Stimulated activated CD4-positive, alpha-beta T cell treated with anti-CD3 and anti-CD28 coated beads, TNF-alpha, amount 100 ng/mL, for 24 hours (primary cell): ENCODE measurements at regions not wholly inside any gene's neighbourhood (a gene's known extent, or its start where the extent isn't known, plus 50 kb on each side); places are given as distances from the start of the nearest gene placed in this dataset.

Source experiments
- DNase-seq, 3 experiments: peaks; one replicate each; pipeline ENCODE4 v3.0.0-alpha.2; 2020; ENCODE audit warnings: low read depth in 3 of 3

GRCh38 chr12:91401190-91401589 is 218.6 kb upstream of the DCN start:
- no peak for DNase-seq

DNA sequence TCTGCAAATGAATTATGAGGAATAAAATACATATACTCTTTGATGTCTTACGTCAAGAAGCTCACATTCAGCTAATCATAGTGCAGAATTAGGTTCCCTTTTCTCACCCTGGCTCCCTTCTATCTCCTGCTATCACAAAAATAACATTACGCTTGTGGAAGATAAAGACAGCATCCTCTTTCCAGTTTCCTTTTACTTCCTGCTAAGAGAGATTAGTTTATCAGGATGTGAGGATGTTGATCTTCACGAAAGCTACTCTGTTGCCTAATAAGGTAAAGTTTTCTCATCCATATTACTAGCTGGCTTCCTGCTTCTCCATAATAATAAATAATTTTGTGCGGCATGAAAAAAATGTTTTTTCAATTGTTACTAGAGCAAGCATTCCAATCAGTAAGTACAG is 217.7 kb upstream of the DCN start:
- DNase-seq: no peak

DNA sequence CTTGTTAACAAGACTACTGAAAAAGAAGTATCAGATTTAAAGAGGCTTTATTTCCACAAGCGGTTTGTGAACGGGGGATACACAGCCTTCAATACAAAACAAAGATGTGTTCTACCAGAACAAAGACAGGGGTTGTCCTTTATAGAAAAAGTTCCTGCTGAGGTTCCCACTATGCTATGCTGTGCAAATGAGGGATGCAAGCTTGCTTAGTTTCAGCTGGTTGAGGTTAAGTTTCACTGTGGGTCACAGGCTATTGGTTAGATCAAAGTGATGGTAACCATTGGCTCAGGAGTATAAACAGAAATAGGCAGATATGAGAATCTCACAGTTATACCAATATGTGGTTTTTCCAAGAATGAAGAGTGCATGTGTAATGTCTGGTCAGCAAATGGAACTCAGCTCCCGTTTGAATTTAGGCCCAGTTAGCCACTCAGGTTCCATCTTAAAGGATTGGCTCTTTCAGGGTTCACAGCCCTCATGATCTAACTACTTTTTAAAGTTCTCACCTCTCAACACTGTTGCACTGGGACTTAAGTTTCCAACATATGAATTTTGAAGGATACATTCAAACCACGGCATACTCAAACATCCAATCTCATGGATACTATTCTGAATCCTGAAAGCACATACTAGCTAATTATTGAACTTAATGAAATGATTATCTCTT is 215.4 kb upstream of the DCN start:
- DNase-seq: no peak

- DNase-seq: no peak
Observed at GRCh38 chr12:91396293-91396692, 213.7 kb upstream of the DCN start.

DNA sequence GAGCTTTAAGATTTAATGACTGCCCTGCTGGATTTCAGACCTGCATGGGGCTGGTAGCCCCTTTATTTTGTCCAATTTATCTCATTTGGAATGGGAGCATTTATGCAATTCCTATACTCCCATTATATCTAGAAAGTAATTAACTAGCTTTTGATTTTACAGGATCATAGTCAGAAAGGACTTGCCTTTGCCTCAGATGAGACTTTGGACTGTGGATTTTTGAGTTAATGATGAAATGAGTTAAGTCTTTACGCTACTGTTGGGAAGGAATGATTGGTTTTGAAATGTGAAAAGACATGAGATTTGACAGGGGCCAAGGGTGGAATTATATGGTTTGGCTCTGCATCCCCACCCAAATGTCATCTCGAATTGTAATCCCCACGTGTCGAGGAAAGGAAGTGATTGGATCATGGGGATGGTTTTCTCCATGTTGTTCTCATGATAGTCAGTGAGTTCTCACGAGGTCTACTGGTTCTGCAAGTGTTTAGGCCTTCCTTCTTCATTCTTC is 213.1 kb upstream of the DCN start:
- DNase-seq: no peak

- DNase-seq: no peak
Observed at GRCh38 chr12:91394903-91395302, 212.3 kb upstream of the DCN start.

DNA sequence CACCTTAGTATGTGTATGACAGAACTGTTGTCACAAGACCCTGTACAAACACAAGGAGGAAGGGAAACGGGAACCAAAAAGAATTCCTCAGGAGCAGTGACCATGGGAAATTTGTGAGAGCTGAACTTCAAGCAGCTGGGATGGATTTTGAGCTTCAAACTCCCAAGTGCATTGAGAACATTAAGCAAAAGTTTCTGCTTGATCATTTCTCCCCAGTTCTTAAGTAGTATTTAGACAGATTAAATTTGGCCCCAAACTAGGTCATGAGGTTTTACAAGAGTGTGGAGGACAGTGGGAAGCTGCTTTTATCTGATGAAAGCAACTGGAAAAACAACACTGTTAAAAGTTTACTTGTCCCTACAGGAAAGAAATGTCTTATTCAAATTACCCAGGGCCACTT is 206.0 kb upstream of the DCN start:
- DNase-seq: no peak

- no peak for DNase-seq
Observed at GRCh38 chr12:91387461-91388134, 205.0 kb upstream of the DCN start.

GRCh38 chr12:91384806-91385205 is 202.2 kb upstream of the DCN start:
- DNase-seq: no peak

DNA sequence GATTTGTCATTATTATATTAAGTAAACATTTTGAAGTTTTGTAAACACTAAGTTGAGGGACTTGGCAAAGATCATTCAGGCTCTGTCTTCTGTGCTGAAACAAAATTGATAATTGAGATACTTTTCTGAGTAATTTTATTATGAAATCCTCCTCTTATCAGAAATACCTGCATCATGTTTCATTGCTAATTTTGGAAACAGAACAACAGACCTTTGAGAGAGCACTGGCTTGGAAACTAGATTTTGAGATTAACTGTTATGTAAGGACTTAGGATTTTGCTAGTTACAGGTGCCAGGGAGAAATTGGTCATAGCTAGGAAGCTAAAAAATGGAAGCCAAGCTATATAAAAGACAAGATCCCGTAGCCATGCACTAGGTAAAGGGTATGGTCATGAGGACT is 201.7 kb upstream of the DCN start:
- no peak for DNase-seq

- DNase-seq: no peak
Observed at GRCh38 chr12:91383099-91383498, 200.5 kb upstream of the DCN start.

- DNase-seq: peak; percentile 72 to 82 (median 77)
Observed at GRCh38 chr12:91382081-91382543, 199.5 kb upstream of the DCN start.

DNA sequence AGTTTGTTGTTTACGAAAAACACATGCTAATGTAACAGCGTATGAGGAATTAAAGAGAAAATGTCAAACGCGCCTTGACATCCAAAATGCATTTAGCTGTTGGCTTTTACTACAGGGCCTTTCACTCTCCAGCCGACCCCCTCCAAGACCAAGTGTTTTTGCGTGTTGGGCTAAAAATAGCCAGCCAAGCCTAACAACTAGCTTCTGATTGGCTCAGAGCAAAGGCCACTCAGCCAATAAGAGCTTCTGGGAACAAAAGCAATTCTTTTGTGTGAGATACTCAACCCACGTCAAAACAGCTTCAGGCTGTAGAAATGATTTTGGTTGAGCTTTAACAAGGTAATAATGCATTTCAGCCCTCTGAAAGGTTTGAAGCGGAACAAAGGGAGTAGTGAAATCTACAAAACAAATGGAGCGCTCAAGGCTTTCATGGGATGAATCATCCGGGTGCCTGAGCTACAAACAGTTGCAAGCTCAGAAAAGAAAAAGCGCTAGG is 198.7 kb upstream of the DCN start:
- no peak for DNase-seq

DNA sequence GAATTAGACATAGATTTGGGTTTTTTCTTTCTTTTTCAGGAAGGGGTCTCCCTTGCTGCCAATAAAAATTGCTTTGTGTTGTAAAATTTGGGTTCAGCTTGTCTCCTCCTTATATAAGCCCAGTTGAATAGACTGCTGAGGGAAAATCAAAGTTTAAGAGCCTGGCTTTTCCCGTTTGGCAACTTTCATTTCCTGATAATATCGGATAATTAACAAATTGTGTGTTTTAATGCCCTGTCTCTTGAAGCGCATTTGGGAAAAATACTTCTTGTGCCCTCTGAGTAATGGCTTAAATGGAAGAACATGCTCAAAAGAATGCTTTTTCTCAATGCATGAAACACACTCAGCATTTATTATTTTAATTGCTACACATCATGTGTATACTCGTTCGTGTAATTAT is 198.0 kb upstream of the DCN start:
- DNase-seq: no peak

DNA sequence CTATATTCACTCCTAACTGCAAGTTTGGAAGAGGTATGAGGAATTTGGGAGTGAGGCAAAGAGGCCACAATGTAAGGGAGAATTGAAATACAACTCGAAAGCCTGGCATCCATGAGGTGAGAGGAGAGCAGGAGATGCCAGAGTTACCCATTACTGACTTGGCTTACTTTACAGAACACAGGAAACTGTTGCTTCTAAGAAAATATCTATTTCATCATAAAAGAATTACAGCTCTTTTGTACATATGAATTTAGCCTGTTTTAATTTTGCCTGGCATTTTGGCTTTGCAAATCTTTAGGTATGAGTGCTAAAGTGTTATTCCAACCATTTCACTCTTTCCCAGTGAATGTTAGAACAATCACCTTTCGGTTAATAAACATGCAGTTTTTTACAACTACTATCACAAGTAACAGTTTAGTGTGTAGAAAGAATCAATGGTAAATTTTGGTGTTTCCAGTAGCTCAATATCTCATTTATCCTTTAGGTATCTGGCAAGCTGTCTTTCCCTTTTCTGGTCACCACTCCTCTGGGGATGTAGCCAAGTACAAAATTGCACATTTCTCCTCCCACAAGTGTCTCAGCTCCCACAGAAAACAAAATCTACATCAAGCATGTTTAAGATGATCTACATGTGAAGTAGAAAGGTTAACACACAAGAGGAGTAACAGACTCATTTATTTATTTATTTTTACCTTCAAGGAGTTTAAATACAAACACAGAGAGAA is 196.6 kb upstream of the DCN start:
- no peak for DNase-seq

GRCh38 chr12:91377436-91377835 is 194.8 kb upstream of the DCN start:
- no peak for DNase-seq

- no peak for DNase-seq
Observed at GRCh38 chr12:91373086-91373485, 190.5 kb upstream of the DCN start.

GRCh38 chr12:91370086-91370868 is 187.7 kb upstream of the DCN start:
- no peak for DNase-seq

GRCh38 chr12:91368613-91369012 is 186.0 kb upstream of the DCN start:
- no peak for DNase-seq

- no peak for DNase-seq
Observed at GRCh38 chr12:91367234-91367849, 184.7 kb upstream of the DCN start.

DNA sequence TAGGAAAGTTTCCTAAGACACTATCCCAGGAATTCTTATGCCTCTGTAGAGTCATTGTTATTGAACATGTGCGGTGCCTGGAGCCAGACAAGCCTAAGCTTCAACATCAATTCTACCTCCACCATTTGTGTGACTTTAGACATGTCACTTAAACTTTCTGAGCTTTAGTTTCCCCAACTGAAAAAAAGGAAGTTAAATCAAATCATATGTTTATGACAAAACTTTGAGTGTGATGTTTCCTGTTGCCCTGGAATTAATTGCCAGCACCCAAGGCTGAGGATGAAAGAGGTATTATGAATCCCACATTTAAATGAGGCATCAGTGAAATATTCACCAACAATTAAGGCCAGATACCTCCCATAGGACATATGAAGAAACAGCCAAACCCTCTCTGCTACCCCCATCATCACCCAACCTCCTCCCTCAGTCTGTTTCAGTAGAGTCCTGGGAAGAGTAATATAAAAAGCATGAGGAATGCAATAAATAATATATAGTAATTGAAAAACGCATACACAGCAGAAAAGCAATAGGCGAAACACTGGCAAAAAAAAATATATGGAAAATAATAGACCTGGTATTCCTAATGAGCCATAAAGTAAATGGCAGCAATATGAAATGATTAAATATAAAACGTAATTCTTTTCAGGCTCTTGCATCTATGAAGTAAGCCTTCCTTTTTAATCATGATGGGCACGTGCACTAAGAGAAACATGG is 182.0 kb upstream of the DCN start:
- no peak for DNase-seq
